Germinal center (tissue), 1 donor: ENCODE measurements at regions not wholly inside any gene's neighbourhood (a gene's known extent, or its start where the extent isn't known, plus 50 kb on each side); places are given as distances from the start of the nearest gene placed in this dataset.
"Not testable (repeated sequence)": the region's sequence is repeated elsewhere in the genome, so short reads cannot be mapped to it uniquely, and the experiment has no call there.

Experiments used
- DNase-seq: peaks from one replicate; pipeline ENCODE4 v3.0.0; 2012; ENCODE audit warnings: mixed read lengths, low spot score

DNA sequence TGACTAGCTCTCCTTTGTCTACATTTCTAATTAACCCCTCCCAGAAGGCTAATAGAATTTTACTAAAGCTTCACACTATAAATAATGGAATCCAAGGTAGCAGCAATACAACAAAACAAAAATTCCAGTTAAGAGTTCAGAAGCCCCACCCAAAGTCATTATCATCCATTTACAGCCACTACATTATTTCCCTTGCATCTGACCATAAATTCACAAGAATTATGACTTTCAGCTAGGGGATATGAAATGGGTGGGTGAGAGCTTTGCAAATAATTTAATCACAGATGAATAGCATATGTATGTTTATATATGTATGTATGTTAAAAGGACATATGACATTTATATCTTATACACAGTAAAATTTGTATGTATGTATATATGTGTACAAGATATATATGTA, 65.3 kb upstream of the PTGDR start:
- no peak for DNase-seq

DNA sequence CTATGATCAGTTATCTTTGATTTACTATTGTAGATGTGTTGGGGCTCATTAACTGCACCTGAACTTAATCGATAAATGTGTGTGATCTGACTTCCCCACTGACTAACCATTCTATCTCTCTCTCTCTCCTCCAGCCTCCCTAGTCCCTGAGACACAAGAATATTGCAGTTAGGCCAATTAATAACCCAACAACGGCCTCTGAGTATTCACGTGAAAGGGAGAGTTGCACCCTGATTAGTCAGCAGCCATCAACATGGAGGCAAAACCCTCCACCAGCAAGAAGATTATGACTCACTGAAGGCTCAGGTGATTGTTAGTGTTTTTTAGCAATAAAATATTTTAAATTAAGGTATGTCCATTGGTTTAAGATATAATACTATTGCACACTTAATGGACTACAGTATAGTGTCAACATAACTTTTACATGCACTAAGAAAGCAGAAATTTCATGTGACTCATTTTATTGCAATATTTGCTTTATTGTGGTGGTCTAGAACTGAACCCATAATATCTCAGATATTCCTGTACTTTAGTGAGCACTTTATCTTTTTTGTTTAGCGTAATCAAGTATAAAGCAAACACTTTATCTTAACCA, 77.1 kb upstream of the PTGDR start:
- DNase-seq, result no peak

DNA sequence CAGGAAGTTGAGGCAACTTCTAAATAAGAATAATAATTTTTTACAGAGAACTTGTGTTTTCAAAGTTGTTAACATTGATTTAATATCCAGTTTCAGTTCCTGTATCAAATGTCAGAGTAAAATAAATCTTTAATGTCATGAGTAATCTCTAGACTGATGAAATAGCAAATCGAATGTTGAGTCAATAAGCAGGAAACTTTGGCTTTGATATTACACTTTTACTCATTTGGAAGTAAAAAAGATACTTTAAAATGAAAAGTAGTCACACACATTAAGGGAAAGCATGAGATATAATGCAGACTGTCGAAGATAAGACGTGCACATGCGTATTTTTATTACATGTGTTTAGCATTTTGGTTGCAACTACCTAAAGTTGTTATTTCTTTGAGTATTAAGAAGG, 78.2 kb upstream of the PTGDR start:
- DNase-seq, result no peak

DNA sequence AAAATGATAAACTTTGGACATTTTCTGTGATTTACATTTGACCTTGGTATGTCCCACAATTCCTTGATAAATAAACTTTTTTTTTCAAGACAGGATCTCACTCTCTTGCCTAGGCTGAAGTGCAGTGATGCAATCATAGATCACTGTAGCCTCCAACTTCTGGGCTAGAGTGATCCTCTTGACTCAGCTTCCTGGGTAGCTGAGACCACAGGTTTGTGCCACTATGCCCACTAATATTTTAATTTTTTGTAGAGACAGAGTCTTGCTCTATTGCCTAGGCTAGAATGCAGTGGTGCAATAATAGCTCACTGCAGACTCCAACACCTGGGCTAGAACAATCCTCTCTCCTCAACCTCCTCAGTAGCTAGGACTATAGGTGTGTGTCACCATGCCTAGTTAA, 79.1 kb upstream of the PTGDR start:
- no peak for DNase-seq

DNA sequence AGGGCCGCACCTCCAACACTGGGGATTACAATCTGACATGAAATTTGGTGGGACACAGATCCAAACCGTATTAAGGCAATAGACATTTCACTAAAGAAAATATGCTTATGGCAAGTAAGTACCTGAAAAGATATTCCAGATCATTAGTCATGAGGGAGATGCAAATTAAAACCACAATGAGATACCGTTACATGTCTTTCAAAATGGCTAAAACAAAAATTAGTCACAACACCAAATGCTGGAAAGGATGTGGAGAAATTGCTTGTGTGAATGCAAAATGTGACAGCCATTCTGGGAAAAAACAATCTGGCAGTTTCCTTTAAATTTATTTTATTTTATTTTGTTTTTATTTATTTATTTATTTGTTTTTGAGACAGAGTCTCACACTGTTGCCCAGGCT, 82.3 kb upstream of the PTGDR start:
- no peak for DNase-seq

DNA sequence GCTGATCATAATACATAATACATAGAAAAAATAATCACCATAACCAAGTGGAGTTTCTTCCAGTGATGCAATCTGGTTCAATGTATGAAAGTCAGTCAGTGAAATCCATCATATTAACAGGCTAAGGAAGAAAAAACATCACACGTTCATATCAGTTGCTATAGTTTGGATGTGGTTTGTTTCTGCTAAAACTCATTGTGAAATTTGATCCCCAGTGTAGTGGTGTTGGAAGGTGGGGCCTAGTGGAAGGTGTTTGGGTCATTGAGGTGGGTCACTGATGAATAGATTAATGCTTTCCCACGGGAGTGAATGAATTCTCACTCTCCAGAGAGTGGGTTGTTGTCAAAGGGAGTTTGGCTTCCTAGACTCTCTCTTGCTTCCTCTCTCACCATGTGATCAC, 84.6 kb upstream of the PTGDR start:
- no peak for DNase-seq

DNA sequence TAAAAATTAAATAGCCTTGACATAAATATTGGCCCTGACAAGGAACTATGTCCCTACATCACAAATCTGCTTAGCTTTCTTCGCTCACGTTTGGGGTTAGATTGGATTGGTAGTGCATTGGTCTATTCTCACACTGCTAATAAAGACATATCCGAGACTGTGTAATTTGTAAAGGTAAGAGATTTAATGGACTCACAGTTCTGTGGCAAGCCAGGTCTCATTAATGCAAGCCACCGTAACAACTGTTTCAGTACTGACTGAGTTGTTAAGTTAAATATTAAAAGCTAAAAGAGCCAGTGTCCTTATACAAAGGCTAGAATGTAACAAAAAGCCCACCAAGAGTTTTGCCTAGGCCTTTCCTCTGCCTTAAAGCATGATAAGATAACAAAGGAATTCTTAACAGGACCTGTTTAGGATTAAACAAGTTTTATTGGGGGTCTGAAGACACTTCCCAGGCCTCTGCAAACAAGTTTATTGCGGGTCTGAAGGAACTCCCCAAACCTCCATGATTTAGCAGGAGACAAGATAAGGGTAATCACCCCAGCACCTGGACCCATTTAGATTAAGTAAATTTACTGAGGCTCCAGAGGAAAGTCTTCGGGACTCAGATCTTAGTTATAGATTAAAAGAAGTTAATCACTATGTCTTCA, 88.2 kb upstream of the PTGDR start:
- DNase-seq, result no peak

DNA sequence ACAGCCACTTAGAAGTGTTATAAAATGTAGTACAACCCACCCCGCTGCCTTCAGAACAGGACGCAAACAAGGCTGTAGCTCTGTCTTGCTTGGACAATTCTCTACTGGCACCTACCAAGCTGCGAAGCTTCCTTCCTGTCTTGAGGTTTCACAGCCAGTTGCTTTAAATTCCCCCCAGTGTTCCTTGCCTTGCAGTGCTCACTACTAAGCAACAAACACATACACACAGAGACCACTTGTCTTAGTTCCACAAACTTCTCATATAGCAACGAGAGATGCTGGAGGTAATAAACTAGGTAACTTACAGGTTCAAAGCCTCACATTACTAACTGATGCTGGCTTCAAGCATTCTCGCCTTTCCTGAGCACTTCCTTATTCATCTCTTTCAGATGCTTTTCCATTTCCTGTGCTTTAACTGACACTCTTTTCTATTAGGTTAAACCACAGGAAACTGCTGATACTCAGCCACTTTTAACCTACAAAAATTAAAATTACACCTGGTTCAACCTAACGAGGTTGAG, 91.5 kb upstream of the PTGDR start:
- DNase-seq, result peak; percentile 51

DNA sequence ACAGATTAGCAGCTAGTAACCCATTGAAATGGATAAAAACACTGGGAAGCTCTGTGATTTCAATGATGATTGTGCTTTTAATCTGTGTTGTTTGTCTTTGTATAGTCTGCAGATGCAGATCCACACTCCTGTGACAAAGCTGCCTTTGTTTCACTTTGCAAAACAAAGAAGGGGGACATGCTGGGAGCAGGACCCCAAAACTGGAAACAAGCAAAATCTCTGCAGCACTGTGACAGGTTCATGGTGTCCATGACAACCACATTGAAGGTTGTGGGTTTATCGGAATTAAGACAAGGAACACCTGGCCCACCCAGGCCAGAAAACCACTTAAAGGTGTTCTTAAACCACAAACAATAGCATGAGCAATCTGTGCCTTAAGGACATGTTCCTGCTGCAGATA, 95.6 kb upstream of the PTGDR start:
- not testable (repeated sequence) for DNase-seq

DNA sequence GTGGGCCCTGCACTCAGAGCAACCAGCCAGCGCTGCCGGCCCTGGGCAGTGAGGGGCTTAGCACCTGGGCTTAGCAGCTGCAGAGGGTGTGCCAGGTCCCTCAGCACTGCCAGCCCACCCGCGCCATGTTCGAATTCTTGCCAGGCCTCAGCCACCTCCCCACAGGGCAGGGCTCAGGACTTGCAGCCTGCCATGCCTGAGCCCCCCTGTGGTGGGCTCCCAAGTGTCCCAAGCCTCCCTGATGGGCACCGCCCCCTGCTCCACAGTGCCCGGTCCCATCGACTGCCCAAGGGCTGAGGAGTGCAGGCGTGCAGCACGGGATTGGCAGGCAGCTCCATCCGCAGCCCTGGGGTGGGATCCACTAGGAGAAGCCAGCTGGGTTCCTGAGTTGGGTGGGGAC, 98.0 kb upstream of the NID2 start:
- DNase-seq, result no peak

DNA sequence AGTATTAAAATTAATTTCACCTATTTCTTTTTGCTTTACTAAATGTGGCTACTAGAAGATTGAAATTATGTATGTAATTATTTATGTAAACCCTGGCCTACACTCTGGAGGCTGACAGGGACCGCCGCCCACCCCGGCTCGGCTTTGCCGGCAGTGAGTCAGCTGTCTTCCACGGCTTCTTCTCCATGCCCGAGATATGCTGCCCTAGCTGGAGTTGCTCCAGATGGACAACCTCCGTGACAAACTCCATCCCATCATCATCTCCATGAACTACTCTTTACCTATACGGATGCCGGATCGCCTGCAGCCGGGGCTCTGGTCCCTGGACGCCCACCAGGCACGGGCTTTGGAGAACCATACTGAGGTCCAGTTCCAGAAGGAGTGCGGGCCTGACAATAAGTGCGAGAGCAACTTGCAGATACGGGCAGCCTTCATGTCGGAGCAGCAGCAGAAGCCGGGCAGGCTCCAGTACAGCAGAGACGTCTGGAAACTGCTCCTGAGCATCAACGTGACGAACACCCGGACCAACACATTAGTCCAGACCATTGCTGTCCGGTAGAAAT, 86.9 kb upstream of the NID2 start:
- no peak for DNase-seq

DNA sequence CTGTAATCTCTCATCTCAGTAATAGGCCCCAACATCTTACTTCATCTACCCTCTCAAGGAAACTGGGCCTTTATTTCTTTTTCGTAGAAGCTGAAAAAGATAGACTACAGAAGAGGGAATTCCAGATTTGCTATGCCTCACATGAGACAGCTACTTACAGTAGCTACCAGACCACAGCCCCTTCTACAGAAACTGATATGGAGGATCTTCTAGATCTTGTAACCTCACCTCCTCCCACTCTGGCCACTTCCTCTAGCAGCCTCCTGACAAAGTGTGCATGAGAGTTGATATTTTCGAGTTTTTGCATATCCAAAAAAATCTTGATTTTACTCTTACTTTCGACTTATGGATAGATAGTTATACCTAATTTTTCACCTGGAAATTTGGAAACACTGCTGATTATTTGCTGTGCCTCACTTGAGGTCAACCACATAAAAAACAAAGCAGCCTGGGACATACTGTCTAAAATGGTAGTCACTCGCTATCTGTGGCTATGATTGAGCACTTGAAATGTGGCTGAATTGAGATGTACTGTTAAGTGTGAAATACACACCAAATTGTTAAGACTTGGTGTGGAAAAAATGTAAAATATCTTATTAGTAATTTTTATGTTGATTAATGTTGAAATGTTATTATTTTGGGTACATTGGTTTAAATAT, 86.3 kb upstream of the NID2 start:
- no peak for DNase-seq

DNA sequence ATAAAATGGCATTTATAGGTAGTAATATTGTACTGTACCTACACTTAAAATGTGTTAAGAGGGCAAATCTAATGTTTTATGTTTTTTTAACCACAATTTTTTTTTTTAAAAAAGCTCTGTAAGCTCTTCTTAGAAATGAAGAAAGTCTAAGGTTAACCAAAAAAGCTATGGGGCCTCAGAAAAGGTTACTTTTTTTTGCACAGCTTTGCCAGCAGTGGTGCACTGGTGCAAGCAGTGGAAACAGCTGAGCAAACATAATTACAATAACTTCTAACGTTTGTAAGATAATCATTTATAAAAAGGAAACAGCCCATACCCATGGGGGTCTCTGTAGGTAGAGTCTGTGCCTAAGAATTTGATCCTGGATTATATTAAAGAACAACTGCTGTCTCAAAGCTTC, 85.1 kb upstream of the NID2 start:
- no peak for DNase-seq

DNA sequence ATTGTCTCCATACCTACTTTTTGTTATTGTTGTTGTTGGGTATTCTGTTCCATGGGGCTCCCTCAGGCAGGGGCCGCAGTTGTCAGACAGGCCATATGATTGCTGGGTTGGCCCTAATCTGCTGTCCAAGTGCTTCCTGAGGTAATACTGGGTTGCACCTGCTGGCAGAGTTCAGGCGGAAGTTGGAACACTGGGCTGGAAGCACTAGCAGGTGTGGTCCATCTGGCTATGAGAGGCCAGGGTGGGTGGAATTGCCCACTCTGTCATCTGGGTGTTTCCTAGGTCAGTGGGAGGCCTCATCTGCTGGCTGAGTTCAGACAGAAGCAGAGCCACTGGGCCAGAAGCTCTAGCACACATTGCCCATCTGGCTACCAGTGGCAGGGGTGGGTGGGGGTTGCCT, 81.3 kb upstream of the NID2 start:
- DNase-seq, result no peak

DNA sequence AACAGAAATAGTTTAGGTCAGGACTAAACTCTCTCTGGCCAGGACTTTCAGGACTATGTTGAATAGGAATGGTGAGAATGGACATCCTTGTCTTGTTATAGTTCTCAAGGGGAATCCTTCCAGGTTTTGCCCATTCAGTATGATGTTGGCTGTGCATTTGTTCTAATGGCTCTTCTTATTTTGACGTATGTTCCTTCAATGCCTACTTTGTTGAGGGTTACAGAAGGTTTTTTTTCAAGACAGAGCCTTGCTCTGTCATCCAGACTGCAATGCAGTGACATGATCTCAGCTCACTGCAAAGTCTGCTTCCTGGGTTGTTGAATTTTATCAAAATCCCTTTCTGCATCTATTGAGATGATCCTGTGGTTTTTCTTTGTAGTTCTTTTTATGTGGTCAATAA, 79.5 kb upstream of the NID2 start:
- no peak for DNase-seq

DNA sequence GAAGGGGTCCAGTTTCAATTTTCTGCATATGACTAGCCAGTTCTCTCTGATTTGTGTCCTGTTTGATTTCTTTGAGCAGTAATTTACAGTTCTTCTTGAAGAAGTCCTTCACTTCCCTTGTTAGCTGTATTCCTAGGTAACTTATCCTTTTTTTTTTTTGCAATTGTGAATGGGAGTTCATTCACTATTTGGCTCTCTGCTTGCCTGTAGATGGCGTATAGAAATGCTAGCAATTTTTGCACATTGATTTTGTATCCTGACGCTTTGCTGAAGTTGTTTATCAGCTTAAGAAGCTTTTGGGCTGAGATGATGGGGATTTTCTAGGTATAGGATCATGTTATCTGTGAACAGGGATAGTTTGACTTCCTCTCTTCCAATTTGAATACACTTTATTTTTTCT, 77.6 kb upstream of the NID2 start:
- no peak for DNase-seq

DNA sequence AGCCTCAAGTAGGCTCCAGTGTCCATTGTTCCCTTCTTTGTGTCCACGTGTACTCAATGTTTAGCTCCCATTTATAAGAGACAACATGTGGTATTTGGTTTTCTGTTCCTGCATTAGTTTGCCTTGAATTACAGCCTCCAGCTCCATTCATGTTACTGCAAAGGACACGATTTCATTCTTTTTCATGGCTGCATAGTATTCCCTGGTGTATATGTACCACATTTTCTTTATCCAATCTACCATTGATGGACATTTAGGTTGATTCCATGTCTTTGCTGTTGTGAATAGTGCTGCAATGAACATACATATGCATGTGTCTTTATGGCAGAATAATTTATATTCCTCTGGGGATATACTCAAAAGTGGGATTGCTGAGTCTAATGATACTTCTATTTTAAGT, 75.2 kb upstream of the NID2 start:
- not testable (repeated sequence) for DNase-seq

DNA sequence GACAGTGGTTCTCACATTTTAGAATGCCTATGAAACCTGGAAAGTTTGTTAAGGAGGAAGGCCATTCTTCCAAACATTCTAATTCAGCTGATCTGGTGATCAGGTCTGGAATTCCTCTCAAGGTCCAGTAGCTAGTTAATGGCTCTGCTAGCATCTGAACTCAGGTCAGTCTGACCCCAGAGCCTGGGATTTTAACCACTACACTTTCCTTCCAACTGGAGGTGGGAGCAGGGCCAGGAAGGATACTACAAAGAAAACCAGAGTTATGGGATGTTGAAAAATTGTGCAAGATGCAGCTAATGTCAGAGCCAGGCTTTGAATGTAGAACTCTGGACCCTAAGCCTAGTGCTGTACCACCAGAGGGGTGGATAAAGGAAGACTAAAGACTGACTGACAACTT, 73.6 kb upstream of the NID2 start:
- no peak for DNase-seq

DNA sequence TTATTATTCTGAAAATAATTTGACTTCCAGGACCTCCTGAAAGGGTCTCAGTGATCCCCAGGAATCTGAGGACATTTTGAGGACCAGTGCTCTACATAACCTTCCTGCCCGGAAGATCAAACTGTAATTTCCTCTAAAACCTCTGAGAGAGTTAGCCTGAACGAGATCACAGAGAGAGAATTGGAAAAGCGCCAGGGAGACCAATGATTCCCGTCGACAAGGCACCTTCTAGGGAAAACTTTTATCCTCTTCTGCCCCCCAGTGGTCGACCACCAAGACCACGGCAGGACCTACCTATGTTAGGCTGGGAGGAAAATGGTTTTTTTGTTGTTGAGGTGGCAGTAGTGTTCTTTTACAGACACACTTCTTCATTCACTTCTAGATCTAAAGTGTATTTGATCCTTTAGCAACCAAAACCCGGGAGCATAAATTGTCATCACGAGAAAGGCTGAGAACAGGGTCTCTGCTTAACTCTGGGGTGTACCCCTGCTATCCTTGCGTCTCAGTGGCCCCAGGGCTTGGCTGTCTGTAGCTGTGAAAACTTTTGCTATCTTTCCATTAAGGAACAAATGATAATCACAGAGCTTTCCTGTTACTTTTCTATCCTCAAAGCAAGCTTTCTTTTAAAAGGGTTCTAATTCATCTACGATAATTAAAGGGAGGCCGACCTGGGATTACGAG, 62.9 kb upstream of the NID2 start:
- DNase-seq, result peak; percentile 39

DNA sequence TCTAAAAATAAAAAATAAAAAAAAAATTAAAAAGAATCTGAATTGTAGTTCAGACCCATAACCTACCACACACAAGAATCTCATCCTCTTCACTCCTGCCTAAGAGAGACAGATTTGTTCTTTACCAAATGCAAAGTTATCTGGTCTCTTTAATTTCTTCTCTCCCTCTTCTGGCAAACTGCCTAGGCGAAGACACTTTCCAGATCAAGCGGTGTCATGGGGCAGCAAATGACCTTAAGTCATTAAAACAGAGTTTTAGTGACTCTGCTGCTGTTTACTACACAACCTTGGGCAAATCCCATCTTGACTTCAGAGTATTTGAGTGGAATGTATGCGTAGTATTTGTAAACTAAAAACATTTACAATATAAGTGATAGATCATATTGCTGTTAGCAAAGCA, 60.9 kb upstream of the NID2 start:
- DNase-seq, result no peak

DNA sequence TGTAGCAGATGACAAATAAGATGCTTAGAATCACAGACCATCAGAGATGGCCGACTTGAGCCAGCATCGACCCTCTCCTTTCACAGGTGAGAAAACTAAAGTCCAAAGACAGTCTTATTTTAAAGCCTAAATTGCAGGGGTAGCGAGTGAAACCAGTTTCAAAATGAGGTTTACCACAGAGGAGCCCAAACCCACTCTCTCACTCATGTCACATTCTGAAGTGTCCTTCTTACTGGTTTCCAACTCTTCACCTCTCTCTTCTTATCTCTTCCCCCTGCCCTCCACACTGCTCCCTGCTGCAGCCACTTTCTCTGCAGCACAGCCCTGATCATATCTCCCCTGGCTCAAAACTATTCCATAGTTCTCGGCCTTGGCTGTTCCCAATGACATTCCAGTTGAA, 57.0 kb upstream of the NID2 start:
- no peak for DNase-seq

DNA sequence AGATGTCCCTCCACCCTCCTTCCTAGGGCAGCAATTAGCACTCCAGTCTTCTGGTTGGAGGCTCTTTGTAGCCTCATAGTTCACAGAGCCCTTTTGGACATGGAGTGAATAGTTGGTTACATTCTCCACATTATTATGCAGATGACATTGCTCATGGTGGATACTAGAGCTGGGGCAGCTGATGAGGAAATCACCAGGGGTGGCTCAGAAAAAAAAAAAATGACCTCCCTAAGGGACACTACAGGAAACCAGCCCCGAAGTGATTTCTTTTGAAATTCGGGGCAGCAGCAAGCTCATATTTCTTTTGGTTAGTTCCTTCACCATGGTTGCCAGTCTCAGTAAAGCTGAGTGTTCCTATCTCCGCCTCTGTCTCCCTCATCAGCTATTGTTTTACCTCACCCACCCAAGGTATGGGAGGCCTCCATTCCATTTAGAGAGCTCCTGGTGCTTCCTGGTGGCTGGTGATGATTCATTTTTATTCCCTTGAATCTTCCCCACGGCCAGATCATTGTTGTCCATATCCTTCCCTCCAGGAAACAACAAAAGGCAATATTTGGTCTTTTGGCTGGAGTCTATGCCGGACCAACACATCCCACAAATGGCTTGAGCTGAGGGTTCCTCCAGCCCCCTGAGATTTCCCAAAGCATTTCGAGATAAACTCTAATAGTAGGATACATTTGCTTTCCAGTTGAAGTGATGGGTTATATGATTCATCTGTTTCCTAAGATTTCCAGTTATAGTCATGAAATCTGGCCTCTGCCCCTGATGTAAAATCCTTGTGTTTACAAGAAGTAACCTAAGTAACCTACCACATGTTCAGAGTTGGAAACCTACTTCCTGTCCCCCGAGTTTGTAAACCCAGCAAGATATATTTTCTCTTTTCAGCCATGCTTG, 56.2 kb upstream of the NID2 start:
- no peak for DNase-seq
